Transverse colon (tissue), 4 donors: ENCODE measurements at regions not wholly inside any gene's neighbourhood (a gene's known extent, or its start where the extent isn't known, plus 50 kb on each side); places are given as distances from the start of the nearest gene placed in this dataset.

Experiments
- DNase-seq: peaks from one replicate; pipeline ENCODE4 v3.0.0-alpha.2; 2019
- H3K27ac ChIP-seq, 4 donors: fragments of 200-600 bp; sonication (generic); 2 replicates each; pipeline ENCODE4 v1.5.1; 2016 to 2018; ENCODE audit warnings: inconsistent platforms in 4 of 4
- H3K27me3 ChIP-seq: fragments of 200-600 bp; sonication (generic); 2 replicates; pipeline ENCODE4 v1.5.1; 2017; ENCODE audit warnings: inconsistent platforms
- H3K36me3 ChIP-seq, 4 donors: fragments of 200-600 bp; sonication (generic); 2 replicates each; pipeline ENCODE4 v1.5.1; 2017 to 2019; ENCODE audit warnings: inconsistent platforms in 4 of 4
- H3K4me1 ChIP-seq, 4 donors: fragments of 200-600 bp; sonication (generic); 2 replicates each; pipeline ENCODE4 v1.5.1; 2017 to 2020; ENCODE audit warnings: inconsistent platforms in 4 of 4
- H3K4me3 ChIP-seq, 4 donors: fragments of 200-600 bp; sonication (generic); 1 replicate in 1 of 4; 2 replicates in 3 of 4; pipeline versions ENCODE4 v1.5.1 to v1.6.1; 2017 to 2019; ENCODE audit warnings: inconsistent platforms in 4 of 4
- H3K9me3 ChIP-seq, 2 donors: fragments of 200-600 bp; sonication (generic); 2 replicates each; pipeline ENCODE4 v1.5.1; 2017 to 2019; ENCODE audit warnings: inconsistent platforms in 2 of 2
- EP300 ChIP-seq: sonication (generic); formaldehyde crosslinking; IDR thresholded peaks from one replicate; pipeline ENCODE4 v1.6.1; 2017; ENCODE audit warnings: antibody characterized with exemption, low read depth
- POLR2A ChIP-seq: fragments of 450-650 bp; IDR thresholded peaks from one replicate; pipeline ENCODE4 v1.6.1; 2016; ENCODE audit warnings: antibody characterized with exemption, mild to moderate bottlenecking, moderate library complexity
- POLR2AphosphoS5 ChIP-seq, 3 donors: sonication (generic); formaldehyde crosslinking; IDR thresholded peaks; one replicate each; pipeline ENCODE4 v1.6.1; 2016; ENCODE audit warnings: antibody characterized with exemption in 3 of 3
- WGBS, 2 donors: methylation state at CpG; one replicate each; pipeline ENCODE4 v1.1.5; 2018; ENCODE audit warnings: low coverage in 1 of 2; 5-methylcytosine and 5-hydroxymethylcytosine counted together
- in situ Hi-C, 4 donors: fragments of 200-750 bp; cut with MboI; loops; one replicate each; pipeline versions ENCODE4 v1.15.0 to v1.15.1; 2017; ENCODE audit warnings: low sequenced_read_pairs in 3 of 4, low pct_ligation_motif_present in 1 of 4, low pct_unique_long_range_greater_than_20kb in 1 of 4
- intact Hi-C: fragments of 100-400 bp; cut with DNase I; formaldehyde crosslinking; loops from one replicate; pipeline ENCODE4 v1.15.1; 2023; ENCODE audit warnings: low total_unique reads
- TF ChIP-seq, protein P1 (sequence below), 5 experiments: fragments of 200-600 bp in 3 of 5; fragments of 450-650 bp in 2 of 5; sonication (generic) in 3 of 5; IDR thresholded peaks; 1 replicate in 2 of 5; 2 replicates in 3 of 5; pipeline ENCODE4 v1.5.1; 2016 to 2017; ENCODE audit warnings: antibody characterized with exemption in 5 of 5, inconsistent platforms in 3 of 5, mild to moderate bottlenecking in 2 of 5, moderate library complexity in 1 of 5

DNA sequence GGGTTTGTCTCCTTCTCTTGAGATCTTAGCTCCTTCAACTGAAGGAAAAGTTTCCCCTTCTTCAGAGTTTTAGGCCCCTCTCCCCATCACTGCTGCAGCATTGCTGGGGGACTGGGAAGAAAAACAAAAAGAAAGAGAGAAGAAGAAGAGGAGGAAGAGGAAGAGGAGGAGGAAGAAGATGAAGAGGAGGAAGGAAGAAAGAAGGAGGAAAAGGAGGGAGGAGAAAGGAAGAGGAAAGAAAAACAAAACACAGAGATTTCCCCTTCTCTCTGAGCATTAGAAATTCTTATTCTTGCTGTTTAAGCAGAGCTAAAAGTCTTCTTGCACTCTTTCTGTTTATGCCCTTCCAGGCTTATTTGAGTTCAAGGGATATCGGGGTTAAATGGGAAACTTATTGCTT, 219.8 kb upstream of the AMIGO2 start:
- TF ChIP-seq POLR2AphosphoS5 (IDR thresholded peaks at IDR 0.05): no peak
- TF ChIP-seq POLR2A: no peak
- no peak for TF ChIP-seq EP300
- TF ChIP-seq, protein P1, sequence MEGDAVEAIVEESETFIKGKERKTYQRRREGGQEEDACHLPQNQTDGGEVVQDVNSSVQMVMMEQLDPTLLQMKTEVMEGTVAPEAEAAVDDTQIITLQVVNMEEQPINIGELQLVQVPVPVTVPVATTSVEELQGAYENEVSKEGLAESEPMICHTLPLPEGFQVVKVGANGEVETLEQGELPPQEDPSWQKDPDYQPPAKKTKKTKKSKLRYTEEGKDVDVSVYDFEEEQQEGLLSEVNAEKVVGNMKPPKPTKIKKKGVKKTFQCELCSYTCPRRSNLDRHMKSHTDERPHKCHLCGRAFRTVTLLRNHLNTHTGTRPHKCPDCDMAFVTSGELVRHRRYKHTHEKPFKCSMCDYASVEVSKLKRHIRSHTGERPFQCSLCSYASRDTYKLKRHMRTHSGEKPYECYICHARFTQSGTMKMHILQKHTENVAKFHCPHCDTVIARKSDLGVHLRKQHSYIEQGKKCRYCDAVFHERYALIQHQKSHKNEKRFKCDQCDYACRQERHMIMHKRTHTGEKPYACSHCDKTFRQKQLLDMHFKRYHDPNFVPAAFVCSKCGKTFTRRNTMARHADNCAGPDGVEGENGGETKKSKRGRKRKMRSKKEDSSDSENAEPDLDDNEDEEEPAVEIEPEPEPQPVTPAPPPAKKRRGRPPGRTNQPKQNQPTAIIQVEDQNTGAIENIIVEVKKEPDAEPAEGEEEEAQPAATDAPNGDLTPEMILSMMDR (IDR thresholded peaks at IDR 0.05): no peak
- in situ Hi-C loops: no loop called here
- H3K4me3 ChIP-seq: no peak overlapping the region
- no peak overlapping the region for H3K27ac ChIP-seq
- WGBS, 2 donors: 50 to 62% methylated on average over 1 of the region's 1 CpG
- no peak for DNase-seq
- no peaks in the 10 kb centered on the region for H3K27me3 ChIP-seq
- H3K9me3 ChIP-seq: no peaks in the 10 kb centered on the region
- H3K36me3 ChIP-seq: no peaks in the 10 kb centered on the region
- intact Hi-C loops: no loop called here
- H3K4me1 ChIP-seq: no peaks in the 10 kb centered on the region

DNA sequence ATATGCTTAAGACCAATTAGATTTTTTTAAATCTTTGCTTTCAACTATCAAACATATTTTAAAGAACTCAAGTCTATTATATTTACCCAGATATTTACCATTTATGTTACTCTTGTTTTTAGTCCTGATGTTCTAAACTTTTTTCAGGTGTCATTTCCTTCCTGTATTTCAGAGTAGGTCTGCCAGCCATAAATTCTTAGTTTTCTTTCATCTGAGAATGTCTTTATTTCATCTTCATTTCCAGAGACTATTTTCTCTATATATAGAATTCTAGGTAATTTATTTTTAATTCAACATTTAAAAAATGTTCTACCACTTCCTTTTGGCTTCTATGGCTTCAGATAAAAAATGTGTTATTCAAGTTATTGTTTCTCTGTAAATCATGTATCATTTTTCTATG, 218.2 kb upstream of the AMIGO2 start:
- DNase-seq: no peak
- Histone ChIP-seq H3K4me3 (no peak overlapping the region), H3K36me3 (no peaks in the 10 kb centered on the region), H3K4me1 (no peaks in the 10 kb centered on the region), H3K27me3 (no peaks in the 10 kb centered on the region), H3K9me3 (no peaks in the 10 kb centered on the region), H3K27ac (no peak overlapping the region)
- no peak for TF ChIP-seq POLR2A
- no peak for TF ChIP-seq EP300
- TF ChIP-seq POLR2AphosphoS5 (IDR thresholded peaks at IDR 0.05): no peak
- TF ChIP-seq, protein P1 (IDR thresholded peaks at IDR 0.05): no peak
- intact Hi-C loops: no loop called here
- in situ Hi-C loops: no loop called here

DNA sequence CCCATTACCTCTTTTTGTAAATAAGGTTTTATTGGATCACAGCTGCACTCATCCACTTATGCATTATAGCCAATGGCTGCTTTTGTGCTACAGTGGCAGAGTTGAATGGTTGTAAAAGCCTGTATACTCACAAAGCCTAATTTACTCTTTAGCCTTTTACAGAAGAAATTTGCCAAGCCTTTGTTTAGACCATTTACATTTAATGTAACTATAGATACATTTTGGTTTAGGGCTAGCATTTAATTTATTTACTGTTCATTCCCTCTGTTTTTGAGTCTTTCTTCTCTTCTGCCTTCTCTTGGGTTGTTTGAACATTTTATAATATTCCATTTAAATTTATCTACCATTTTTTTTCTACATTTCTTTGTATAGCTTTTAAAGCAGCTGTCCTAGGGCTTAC, 217.1 kb upstream of the AMIGO2 start:
- Histone ChIP-seq H3K9me3 (no peaks in the 10 kb centered on the region), H3K27me3 (no peaks in the 10 kb centered on the region), H3K4me3 (no peak overlapping the region), H3K36me3 (no peaks in the 10 kb centered on the region), H3K27ac (no peak overlapping the region), H3K4me1 (no peaks in the 10 kb centered on the region)
- DNase-seq: no peak
- intact Hi-C loops (no loop called here), in situ Hi-C loops (no loop called here)
- TF ChIP-seq POLR2AphosphoS5 (IDR thresholded peaks at IDR 0.05): no peak
- TF ChIP-seq EP300: no peak
- TF ChIP-seq POLR2A: no peak
- TF ChIP-seq, protein P1 (IDR thresholded peaks at IDR 0.05): no peak

DNA sequence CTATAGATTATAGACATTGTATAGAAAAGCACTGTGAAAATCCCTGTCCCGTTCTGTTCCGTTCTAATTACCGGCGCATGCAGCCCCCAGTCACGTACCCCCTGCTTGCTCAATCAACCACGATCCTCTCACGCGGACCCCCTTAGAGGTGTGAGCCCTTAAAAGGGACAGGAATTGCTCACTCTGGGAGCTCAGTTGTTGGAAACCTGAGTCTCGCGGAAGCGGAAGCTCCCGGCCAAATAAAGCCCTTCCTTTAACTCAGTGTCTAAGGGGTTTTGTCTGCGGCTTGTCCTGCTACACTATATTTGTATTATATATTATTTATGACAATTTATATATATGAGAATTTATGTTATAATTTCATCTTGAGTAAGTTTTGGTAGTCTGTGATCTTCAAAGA, 213.6 kb upstream of the AMIGO2 start:
- 91 to 94% methylated on average over 4 to 13 of the region's 13 CpGs for WGBS, 2 donors
- intact Hi-C loops (no loop called here), in situ Hi-C loops (no loop called here)
- DNase-seq: no peak
- TF ChIP-seq, protein P1 (IDR thresholded peaks at IDR 0.05): no peak
- TF ChIP-seq EP300 (no peak), POLR2A (no peak), POLR2AphosphoS5 (IDR thresholded peaks at IDR 0.05) (no peak)
- no peak overlapping the region for H3K27ac ChIP-seq
- no peak overlapping the region for H3K4me3 ChIP-seq
- H3K27me3 ChIP-seq: no peaks in the 10 kb centered on the region
- no peaks in the 10 kb centered on the region for H3K4me1 ChIP-seq
- H3K36me3 ChIP-seq: no peaks in the 10 kb centered on the region
- no peaks in the 10 kb centered on the region for H3K9me3 ChIP-seq
